ENCODE measurements at regions not wholly inside any gene's neighbourhood (a gene's known extent, or its start where the extent isn't known, plus 50 kb on each side); places are given as distances from the start of the nearest gene placed in this dataset.

DNA sequence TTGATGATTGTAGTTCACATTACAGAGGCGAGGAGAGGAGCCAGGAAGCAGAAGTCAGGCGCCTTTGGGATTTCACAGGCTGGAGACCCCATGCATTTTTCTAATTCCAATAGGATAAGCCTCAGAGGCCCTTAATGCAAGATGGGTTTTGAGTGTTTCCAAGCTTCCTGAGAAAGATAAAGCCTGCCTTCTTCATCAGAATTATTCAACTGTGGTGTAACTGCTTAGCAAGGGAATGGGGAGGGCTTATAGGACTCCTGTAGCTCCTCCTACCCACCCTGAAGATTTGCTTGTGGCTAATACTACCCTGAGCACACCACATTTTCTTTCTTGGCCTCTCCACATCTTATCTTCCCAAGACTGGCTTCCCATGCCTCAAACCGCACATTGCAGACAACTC, 151.1 kb upstream of the ISX start:
- TF ChIP-seq POLR2AphosphoS5 (IDR thresholded peaks at IDR 0.05) (no peak), EP300 (IDR thresholded peaks at IDR 0.05) (no peak), POLR2A (IDR thresholded peaks at IDR 0.05) (no peak)
- TF ChIP-seq, protein P1, sequence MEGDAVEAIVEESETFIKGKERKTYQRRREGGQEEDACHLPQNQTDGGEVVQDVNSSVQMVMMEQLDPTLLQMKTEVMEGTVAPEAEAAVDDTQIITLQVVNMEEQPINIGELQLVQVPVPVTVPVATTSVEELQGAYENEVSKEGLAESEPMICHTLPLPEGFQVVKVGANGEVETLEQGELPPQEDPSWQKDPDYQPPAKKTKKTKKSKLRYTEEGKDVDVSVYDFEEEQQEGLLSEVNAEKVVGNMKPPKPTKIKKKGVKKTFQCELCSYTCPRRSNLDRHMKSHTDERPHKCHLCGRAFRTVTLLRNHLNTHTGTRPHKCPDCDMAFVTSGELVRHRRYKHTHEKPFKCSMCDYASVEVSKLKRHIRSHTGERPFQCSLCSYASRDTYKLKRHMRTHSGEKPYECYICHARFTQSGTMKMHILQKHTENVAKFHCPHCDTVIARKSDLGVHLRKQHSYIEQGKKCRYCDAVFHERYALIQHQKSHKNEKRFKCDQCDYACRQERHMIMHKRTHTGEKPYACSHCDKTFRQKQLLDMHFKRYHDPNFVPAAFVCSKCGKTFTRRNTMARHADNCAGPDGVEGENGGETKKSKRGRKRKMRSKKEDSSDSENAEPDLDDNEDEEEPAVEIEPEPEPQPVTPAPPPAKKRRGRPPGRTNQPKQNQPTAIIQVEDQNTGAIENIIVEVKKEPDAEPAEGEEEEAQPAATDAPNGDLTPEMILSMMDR (IDR thresholded peaks at IDR 0.05) = no peak

Measured in stomach (tissue), 4 donors.